Activated CD8-positive, alpha-beta memory T cell treated with anti-CD3 and anti-CD28 coated beads, Interleukin-2, amount 50 U/mL, for 1 hour (primary cell): ENCODE measurements at regions not wholly inside any gene's neighbourhood (a gene's known extent, or its start where the extent isn't known, plus 50 kb on each side); places are given as distances from the start of the nearest gene placed in this dataset.
"Not testable (repeated sequence)": the region's sequence is repeated elsewhere in the genome, so short reads cannot be mapped to it uniquely, and the experiment has no call there.

ENCODE experiments used
- DNase-seq: peaks from one replicate; pipeline ENCODE4 v3.0.0-alpha.2; 2020; ENCODE audit errors: extremely low read depth

DNA sequence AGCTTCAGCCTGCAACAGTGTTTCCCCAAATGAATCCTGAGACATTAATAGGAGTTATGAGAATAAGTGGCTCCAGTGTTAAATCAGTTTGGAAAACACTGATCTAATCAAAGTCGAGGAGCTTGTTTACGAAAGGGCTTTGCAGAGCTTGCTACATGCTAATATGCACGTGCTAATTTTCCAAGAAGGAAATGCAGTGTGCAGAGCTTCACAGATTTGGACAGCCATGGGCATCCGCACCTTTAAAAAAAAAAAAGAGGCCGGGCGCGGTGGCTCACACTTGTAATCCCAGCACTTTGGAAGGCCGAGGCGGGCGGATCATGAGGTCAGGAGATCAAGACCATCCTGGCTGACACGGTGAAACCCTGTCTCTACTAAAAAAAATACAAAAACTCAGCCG, 79.7 kb upstream of the LMO2 start:
- not testable (repeated sequence) for DNase-seq

DNA sequence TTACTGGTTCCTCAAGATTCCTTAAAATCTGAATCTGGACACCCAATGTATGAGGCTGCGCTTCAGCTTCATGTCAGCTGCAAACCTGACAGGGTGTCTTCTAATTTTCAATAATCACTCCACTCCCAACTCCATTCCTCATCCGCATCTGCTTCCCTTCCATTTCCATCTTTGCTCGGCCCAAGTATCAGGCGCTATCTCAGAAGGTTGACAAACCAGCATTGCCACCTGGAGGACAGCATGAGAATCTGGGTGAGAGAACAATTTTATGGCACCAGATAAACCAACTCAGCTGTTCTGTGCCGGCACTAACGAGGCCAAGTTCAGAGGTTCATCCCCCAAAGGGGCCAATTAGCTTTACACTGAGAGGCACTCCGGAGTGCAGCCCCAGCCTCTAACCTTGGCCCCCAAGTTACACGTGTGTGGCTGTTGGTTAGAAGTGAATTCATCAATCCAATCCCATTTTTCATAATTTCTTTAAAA, 79.1 kb upstream of the LMO2 start:
- DNase-seq: no peak

DNA sequence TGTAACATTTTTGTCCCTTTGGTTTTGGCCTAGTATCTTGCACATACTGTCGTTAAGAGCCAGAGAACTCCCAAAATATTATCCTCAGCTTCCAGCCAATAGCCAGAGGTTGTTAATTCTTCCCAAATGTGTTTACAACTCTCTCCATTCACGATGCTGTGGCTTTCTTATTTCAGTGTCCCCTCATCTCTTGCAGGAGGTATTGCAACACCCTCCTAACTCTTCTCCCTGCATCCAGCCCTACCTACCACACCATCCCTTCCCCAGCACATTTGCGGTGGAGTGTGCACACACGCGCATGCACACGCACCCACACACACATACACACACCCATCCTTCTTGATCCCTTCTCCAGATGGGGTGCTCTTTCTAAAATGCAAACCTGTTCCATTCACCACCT, 75.6 kb upstream of the LMO2 start:
- DNase-seq: no peak

DNA sequence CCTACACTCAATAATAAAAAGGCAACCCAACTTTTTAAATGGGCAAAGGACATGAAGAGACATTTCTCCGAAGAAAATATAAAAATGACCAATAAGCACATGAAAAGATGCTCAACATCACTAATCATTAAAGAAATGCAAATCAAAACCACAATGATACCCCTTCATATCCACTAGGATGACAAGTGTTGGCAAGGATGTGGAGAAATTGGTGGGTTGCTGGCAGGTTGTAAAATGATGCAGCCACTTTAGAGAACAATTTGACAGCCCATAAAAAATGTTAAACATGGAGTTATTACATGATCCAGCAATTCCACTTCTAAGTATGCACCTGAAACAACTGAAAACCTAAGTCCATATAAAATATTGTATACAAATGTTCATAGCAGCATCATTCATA, 73.2 kb upstream of the LMO2 start:
- no peak for DNase-seq

DNA sequence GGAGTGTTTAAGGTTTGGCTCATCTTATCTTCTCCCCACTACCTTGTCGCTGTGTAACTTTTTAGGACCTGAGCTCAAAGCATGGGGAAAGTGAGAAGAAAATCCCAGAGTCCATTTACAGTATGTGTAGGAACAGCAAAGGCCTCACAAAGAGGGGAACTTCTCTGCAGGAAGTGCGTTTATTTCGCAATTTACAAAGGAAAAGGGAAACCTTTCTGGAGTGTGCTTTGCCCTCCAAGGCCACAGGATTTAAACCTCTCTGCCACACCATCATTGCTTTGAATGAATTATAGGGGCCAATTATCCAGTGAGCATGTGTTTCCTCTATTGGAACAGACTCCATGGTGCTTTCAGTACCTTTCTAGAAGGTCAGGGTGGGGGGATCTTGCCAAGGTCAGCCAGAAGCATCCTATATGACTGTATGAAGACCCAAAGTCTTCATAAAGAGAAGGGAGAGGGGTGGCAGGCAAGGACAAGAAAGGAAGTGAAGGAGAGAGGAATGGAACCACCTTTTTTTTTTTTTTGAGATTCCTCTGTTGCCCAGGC, 68.1 kb upstream of the LMO2 start:
- DNase-seq: no peak

DNA sequence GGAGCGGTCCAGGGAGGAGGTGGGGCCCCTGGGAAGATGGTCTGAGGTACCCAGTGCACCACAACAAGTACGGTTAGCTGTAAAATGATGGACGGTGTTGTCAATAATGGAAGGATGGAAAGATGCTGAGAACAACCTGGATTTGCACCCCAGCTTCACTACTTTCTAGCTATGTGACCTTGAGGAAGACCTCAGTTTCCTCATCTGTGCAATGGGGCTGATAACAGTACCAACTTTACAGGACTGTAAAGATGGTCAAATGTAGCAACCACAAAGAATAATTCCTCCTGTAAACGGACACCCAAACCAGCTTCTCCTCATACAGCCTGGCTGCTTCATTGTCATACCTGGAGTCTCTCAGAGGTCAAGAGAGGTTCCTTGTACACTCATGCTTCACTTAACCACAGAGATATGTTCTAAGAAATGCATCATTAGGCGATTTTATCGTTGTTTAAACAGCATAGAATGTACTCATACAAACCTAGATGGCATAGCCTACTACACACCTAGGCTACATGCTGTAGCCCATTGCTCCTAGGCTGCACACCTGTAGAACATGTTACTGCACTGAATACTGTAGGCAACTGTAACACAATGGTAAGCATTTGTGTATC, 65.5 kb upstream of the LMO2 start:
- no peak for DNase-seq

DNA sequence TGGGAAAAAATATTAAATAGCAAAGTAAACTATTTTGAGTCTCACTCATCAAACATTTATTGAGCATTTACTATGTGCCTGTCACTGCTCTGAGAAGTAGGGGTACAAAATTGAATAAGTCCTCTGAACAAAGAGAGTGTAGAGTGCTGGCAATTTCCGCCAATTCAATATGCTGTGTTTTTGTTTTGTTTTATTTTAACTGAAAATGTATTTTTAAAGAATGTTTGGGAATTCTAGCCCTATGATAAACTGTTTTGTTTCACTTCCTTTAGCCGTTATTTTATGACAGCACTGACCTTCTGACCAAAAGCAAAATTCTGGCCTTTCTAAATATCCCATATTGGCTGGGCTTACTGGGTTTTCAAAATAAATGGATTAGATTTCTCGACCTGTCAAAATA, 64.7 kb upstream of the LMO2 start:
- no peak for DNase-seq

DNA sequence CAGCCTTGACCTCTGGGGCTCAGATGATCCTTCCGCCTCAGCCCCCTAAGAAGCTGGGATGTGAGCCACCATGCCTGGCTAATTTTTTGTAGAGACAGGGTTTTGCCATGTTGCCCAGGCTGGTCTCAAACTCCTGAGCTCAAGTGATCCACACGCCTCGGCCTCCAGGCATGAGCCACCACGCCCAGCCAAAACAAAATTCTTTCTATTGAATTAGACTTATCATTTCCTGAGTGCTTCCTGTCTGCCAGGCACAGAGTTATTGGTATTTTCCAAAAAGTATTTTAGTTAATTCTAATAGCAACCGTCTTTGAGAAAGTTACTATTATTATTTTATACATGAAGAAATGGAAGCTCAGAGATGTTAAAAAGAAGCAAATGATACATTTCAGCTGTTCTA, 61.4 kb upstream of the LMO2 start:
- no peak for DNase-seq

DNA sequence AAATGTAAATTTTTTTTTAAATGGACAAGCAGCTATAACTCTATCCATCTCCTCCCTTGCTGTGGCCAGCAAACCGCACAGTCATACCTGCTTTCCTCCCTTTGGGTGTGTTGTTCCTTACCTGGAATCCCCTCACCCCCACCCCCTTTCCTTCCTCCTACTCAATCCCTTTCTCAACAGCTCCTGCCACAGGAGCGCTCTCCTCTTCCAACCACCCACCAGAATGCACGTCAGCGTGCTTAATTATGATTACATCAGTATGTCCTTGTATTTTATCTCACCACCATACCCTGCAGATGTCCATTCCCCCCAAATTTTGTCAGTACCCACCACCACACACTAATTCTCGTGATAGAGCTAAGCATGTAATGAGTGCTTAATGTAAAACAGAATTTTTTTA, 60.9 kb upstream of the LMO2 start:
- DNase-seq: no peak

DNA sequence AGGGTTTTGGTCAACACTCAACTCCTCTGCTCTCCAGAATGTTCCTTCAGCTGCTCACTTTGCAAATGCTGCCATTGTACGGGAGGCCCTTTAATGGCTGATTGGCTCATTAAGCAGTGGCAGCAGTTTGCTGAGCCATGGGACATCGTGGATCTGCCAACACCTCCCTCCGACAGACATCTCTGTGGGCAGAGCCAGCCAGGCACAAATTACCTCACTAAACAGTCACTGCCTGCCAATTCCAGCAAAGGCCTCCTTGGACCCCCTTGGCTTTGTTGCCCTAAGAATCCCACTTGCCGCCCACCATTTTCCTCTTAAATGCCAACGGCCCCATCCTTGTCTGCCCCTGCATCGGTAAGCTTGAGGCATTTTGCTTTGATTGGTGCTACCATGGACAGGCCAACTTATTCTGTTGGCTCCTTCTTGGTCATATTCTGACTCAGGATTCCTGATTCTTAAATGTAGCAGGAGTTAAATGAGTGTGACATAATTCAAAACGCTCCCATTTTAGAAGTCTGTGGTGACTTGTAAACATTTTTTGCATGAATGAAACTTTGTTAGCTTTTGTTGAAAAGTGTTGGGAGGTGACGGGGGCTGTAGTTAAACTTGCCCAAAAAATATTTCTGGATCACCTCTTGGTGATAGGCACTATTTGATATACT, 57.5 kb upstream of the LMO2 start:
- DNase-seq: no peak

DNA sequence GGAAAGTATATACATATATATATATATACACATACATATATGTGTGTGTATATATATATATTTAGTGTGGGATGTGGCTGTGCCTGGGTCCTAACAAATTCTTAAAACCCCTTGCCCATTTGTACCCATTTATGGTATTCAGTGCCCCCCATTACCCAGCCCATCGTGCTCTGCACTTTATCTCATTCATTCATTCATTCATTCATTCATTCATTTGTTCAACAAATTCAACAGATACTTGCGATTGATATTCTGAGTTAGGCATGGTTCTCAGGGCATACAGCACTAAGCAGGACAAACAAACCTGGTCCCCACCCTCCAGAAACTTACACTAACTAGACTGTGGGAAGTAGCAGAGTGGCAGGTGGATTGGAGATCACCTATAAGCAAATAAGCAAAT, 56.6 kb upstream of the LMO2 start:
- DNase-seq: no peak

DNA sequence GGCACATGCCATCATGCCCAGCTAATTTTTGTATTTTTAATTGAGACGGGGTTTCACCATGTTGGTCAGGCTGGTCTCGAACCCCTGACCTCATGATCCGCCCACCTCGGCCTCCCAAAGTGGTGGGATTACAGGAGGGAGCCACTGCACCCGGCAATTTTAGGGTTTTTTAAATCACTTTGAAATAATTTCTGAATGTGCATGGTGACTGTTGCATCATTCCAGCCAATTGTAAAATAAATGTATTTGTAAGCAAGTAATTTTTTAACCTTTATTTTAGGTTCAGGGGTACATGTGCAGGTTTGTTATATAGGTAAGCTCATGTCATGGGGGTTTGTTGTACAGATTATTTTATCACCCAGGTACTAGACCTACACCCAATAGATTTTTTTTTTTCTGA, 56.0 kb upstream of the LMO2 start:
- not testable (repeated sequence) for DNase-seq

DNA sequence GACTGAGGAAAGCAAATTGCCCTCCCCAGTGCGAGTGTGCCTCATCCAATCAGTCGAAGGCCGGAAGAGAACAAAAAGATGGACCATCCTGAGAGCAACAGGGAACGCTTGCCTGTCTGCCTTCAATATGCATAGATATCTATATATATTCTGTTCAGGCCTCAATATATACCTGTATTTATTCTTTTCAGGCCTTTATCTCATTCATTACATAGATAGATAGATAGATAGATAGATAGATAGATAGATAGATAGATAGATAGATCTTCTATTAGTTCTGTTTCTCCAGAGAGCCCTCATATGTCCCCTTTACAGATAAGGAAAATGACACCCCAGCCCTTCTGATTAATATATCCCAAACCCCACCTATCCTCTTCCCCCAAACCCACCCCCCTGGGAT, 55.1 kb upstream of the LMO2 start:
- no peak for DNase-seq

DNA sequence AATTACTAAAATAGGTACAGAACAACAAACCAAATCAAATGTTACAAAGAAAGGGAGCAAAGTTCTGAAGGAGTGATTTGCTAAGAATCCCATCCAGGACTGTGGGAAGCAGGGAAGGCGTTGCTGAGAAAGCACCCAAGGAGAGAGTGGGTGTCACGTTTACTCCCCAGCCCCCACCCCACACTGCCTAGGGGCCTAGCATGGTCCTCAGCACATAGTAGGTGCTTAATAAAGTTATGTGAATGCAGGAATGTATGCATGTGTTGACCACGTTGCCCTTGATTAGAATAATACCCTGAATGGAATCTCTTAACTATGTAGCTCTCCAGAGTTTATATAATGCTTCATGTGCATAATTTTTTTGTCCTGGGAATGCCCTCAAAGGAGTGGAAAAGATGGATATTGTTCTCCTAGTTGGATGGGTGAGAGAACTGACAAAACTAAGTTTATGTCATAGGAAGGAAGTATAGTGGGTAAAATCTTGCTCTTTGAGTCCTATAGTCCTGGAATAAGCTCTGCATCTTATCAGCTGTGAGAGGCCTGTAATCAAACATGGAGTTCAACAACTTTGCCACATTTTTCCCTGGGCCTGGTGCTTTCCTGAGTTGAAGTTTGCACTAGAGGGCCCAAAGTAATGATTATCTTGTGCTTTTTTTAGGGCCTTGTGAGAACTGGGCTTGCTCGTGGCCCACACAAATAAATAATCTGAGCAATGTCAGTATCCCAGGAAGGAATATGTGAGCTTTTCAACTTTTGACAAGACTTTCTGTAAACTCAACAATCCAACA, 53.8 kb upstream of the LMO2 start:
- DNase-seq: no peak

DNA sequence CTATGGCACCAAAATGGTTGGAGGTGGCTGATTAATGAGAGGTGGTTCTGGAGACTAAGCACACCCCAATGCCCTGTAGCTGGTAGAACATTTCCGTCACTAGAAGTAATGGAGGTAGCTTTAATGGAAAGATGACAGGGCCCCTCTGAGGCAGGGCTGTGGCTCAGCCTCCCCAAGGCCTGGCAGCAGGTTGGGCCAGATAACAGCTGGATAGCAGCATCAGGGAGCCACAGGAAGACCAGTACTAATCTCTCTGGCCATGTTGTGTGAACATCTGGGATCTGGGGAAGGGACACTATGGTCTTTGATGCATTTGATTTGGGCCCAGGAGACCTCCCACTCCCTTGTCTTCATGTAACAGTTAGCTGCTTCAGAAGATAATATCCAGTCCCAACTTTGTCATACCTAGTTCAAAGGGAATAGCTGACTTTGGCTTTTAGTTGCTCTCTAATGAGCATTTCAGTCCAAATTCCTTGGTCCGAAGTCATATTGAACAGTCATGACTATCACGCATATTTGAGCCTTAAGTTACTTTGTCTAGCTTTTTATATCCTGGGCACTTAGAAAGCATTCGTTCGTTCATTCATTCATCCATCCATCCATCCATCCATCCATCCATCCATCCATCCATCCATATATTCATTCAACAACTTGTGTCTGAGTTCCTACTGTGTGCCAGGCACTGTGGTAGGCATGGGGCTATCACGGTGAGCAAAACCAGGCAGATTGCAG, 53.0 kb upstream of the LMO2 start:
- DNase-seq: no peak

DNA sequence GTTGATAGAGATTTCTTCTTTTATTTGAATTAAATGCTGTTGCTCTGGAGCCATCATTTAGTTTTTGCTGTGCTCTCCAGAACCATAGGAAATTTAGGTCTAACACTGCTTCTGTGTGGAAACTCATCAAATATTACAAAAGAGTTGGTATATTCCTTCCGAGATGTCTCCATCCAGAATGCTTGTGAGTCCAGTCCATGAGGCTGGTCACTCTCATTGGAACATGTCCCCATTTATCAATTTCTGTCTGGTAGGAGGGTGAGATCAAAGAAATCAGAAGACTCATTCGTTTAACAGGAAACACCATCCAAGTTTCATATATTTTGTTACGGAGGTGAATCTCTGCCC, 52.4 kb upstream of the LMO2 start:
- DNase-seq: no peak

DNA sequence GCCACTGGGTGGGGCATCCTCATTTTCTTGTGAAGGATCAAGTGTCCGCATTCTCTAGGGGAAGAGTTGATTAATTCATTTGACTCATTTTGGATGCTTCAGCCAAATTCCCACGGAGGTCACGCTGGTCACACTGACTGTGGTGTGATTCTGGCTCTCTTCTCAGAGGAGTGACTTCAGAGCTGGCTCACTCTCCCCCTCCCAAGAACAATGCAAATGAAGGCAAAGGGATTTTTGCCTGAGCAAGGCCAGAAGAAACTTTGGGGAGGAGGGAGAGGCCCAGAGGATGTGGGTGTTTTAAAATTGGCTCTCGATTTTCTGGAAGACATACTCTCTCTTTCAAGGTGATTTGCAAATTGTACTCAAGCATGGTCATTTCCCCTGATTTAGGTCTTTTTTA, 51.1 kb upstream of the LMO2 start:
- DNase-seq: no peak

DNA sequence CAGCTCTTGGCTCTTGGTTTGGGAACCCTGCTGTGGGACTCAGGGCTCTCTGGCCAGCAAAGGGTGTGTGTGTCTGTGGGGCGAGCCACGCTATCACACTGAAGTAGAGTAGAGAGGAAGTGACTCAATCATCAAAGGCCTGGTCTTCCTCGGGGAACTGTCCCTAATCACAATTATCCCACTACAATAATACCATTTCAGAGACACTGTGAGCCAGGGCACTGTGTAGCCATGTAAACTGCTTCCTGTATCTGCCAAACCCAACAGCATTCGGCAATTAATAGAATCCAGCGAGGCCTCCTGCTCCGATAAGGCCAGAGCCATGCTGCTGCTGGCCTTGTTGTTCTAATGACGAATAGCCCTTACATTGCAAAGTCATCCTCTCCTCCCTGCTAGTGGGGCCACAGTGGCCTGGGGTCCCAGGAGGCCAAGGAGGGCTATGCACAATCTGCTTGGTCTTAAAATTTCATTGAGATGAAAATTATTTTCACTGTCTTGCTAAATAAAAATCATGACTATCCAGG, 49.8 kb upstream of the LMO2 start:
- no peak for DNase-seq
